ENCODE measurements at regions not wholly inside any gene's neighbourhood (a gene's known extent, or its start where the extent isn't known, plus 50 kb on each side); places are given as distances from the start of the nearest gene placed in this dataset.

DNA sequence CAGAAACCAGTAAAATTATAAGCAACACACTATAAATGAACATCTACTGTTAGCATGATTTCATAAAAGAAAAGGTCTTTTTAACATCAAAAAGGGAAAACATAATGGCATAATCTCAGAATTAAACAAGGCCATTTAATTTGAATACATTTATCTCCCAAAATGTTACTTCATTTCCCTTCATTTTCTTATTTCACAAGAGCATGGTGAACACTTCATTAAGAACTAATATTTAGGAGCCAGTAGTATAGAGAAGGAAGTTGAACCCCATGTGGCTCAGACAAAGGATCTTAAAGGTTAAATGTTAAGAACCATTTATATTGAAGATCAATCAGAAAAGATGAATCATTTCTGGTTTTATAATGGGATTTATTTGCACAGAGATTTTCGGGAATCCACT lies 981.7 kb downstream of the TTLL7 start:
- DNase-seq: no peak

DNA sequence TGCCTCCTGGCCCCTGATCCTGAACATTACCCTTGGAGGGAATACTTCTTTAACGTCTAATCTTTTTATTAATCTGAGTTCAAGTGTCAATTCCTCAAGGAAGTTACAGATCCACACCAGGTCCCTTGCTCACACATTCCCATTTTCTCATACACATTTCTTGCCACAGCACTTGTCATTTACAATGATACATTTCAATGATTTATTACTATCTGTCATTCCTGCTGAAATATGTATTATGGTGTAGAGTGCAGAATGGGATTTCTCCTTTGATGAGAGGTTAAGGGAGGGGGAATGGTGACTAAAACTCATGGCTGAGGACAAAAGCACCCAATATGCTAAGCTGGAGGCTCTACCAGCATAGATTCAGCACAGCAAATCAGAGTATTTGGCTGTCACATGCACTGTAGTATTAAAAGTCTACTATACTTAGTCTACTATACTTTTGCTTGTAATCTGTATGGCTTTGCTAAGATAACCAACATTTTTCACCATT lies 982.5 kb downstream of the TTLL7 start:
- DNase-seq: no peak

DNA sequence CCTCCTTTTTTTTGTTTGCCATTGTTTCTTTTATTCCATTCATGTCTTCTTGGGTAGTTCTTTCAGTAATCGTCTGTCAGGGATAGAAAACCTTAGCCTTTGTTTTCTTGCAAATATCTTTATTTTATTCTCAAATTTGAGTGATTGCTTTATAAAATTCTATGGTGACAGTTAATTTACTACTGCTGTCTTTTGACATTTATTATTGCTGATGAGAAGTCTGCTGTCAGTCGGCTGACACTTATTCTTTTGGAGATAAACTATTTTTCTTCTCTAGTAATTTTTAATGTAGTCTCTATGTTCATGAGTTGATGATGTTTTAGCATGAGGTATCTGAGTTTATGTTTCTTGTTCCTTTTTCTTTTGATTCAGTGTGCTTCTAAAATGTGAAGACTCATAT lies 983.8 kb downstream of the TTLL7 start:
- no peak for DNase-seq

DNA sequence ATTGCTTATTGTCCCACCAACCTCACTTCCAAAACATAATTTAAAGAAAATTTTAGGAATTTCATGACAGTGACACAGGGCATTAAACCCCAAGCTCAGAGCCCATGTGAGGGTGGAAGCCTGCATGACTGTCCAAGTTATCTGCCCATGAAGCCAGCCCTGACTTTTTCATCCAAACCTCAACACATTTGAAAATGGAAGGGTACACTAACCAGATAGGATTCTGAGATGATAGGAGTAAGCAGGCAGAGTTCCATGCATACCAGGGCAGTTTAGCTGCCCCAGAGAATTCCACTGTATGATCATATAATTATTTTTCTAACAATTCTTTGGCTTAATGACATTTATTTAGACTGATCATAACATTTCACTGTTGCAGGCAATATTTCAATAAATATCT lies 986.0 kb downstream of the TTLL7 start:
- DNase-seq: no peak

DNA sequence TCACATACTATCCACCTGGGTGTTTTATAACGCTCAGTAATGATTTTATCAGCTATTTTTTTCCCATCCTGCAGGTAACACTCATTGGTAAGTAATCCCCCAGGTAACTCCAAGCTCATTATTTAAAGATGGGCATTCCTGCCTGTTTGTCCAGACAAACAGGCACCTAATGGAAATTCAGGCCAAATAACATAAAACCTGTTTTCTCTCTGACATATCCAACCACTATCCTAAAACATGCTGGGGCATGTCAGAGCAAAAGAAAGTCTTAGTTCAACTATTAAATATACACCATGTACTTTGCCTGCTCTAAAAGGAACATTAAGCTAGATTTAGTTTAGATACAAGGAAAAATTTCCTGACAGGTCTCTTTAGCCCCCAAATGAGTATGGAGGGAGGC lies 987.7 kb downstream of the TTLL7 start:
- no peak for DNase-seq

DNA sequence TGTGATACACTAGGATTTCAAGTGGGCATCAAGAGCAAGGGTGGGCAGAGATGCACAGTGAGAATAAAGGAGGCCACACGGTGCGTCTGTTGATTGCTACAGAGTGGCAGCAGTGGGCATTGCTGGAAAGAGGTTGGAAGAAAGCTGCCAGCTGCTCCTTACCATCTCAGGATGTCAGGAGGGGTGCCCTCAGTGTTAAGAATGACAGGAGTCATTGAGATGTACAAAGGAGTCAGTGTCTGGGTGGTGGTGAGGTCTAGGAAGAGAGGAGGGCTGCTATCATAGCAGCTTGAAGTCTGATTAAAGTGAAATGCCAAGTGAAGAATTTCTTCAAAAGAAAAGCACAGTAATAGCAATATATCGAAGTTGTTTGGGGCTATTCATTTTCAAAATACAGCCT lies 992.7 kb downstream of the TTLL7 start:
- no peak for DNase-seq

DNA sequence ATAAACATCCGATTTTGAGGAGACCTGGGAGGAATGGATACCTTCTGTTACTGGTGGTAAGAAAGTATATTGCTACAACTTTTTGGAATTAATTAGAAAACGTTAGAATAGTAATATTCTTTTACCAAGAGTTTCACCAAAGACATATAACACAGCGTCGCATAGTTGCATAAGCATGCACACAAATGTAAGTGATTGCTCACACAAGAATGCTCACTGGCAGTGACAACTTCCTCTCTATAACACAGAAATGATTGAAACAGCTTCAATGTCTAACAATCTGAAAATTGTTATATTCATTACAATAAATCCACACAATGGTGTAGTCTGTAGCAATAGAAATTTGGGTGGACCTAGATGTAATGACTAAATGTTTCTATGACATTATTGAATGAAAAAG lies 998.6 kb downstream of the TTLL7 start:
- DNase-seq: no peak

DNA sequence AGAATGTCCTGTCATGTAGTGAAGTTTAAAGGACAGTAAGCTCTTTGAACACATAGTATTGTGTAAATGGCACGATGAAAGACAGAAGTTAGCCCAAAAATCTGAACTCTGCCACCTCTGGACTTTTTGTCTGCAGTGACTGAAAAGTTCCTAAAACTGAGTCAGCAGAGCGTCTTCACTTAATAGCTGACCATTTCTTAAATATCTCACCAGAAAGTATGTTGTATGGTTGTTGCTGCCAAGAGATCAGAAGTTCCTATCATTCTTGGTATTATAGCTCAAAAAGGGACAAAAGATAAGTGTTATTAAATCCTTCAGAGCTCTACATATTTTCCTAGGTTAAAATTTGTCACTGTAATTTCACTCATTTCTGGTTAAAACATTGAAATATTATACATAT lies 1003.0 kb downstream of the TTLL7 start:
- DNase-seq: no peak

DNA sequence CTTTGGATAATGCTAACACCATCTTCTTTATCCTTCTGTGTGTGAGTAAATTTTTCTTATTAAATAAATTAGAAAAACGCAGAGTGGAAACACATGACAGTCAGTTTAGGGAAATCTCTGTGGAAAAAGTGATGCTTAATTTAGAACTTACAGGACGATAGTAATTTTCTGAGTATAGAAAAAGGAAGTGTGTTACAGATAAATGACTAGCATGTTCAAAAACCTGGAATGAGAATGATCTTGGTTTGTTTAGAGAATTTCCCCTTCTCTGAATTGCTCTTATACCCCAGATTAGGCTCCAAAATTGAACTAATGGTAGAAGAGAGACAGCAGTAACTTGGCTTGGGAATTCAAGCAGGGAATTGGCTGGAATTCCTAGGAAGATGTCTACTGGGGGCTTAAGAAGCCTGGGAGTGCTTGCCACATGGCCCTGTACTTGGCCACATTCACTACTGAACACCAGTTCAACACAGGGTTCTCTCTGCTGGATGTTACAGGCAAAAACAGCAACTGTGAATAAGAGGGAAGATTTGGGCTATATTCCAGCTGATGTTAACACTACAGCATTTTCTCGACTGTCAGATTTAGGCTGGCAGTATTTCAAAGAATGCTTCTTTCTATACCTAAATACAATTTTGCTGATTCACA lies 1004.2 kb downstream of the TTLL7 start:
- no peak for DNase-seq

DNA sequence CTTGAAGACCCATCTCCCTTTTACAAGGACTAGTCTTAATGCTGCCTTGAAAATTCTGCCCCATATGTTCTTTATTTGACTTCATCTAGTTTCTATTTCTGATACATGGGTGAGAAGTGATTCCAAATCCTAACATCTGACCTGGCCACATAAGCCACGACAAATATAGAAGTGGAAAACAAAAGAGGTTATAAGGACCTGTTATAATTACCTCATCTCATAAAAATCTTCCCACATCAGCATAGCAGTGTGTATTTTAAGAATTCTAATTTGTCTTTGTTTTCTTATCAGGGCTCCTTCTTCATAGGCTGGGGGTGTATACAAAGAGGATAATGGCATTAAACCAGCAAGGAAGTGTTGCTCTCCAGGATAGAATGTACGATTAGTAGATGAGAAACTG lies 1007.4 kb downstream of the TTLL7 start:
- no peak for DNase-seq

DNA sequence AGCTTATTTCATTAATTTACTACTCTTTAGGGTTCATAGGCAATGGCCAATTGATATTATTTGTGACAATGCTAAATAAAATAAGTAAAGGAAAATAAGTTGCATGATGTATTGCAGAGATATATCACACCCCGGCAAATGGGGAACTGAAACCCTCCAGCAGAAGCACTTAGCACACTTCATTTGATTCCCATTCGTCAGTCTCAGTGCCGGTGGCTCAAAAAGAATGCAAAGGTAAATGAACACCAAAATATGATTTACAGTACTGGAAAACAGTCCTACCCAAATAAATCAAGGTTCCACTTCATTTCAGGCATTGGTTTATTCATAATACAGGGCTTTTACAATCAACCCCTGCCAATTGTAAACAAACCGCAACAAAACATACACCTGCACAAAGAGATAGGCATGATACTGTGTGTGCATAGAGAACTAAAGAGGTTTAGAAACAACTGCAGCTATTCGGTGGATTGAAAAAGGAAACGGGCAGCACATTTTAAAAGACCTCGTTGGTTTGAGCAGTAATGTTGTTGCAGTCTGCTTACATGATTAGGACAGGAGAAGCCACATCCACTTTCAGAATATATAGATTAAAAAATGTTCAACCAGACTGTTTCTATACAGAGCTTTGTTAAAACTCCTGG lies 1019.2 kb downstream of the TTLL7 start:
- DNase-seq: no peak

DNA sequence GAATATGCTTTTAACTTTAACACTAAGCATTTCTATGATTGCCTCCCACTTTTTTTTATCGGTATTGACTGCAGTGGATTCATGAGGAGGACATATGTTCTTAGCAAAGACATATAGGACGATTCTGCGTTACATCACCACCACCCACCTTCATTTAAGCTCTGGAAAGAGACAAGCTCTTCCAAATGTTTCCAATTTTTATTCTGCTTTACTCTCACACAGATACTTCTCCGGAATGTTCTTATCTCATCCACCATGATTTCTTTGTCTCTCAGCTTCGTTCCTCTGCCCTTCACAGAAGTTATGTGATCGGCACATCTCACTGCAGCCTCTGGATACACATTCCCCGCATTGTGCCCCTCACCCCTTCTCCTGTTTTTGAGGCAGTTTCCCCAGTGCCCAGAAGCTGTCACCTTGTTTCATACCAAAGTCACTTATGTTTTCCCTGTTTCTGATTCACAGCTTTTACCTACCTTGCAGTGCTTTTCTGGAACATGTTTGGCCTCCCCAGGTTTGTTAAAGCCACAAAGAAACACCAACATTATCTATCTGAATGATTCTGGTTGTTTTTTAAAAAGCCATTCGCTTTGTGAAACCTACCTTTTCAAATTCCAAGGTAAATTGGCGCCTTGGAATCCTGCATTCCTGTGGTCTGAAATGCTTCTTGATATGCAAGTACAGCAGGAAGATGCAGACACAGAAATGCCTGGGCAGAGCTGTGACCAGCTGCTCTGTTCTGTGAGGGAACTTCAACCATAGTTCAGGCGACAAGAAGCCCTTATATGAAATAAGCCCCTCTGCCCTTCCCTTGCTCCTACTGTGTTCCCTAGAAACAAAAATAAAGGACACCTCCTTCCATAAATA lies 1020.2 kb downstream of the TTLL7 start:
- DNase-seq: no peak

DNA sequence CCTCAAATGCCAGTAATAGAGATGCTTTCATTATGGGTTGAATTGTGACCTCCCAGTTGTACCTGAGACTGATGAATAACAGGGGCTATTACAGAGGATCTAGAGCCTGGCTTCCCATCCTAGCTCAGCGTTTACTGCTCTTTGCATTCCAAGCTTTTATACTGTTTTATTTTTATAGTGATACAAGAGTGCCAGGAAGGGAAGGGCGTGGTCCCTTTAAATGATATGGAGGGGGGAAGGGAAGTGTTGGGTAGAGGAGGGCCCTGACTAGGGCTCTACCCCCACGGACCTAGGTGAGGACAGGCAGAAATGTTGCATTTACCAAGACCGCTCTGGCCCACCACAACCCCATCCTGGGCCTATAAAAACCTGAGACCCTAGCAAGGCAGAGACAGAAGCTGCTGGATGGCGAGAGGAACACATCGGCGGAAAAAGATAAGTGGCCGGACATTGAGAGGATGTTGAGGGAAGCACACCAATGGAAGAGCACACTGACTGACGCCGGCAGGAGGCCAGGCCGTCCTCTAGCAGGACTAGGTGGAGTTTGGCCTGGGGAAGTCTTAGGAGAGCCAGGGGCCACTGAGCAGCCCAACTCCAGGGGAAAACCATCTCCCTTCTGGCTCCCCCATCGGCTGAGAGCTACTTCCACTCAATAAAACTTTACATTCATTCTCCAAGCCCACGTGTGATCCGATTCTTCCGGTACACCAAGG lies 1025.9 kb downstream of the TTLL7 start:
- no peak for DNase-seq

DNA sequence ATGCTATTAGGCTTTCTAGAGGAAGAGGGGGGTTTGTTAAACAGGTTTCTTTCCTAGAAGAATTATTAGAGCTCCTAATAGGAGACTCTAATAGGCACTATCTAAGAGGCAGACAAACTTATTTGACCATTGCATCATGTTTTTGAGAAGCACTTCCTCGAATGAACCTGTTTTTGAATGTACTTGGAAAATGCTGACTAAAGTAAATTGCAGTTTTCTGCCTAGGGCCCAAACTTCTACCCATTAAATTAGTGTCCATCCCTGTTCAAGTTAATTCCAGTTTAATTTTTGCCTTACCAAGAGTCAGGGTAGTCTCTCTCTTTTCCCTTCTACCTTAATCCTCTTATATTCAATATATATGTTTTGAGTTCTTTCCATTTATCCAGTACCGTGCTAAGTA lies 1029.6 kb downstream of the TTLL7 start:
- no peak for DNase-seq

DNA sequence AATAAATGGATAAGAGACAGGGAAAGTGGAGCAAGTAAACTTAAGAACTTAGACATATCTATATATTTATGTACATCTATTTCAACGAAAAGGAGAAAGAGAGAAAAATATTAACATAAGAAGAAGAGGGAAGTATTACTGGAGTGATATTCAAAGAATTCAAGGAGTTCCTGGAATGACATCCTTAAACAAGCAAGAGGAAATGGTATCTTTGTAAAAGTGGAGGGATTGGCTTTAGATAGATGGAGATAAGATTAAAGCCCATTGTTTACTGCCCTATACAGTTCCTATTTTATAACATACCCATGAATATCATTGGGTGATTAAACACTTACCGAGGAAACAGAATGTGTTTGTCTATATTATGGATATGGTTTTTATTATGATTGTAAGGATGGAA lies 1036.3 kb downstream of the TTLL7 start:
- no peak for DNase-seq

DNA sequence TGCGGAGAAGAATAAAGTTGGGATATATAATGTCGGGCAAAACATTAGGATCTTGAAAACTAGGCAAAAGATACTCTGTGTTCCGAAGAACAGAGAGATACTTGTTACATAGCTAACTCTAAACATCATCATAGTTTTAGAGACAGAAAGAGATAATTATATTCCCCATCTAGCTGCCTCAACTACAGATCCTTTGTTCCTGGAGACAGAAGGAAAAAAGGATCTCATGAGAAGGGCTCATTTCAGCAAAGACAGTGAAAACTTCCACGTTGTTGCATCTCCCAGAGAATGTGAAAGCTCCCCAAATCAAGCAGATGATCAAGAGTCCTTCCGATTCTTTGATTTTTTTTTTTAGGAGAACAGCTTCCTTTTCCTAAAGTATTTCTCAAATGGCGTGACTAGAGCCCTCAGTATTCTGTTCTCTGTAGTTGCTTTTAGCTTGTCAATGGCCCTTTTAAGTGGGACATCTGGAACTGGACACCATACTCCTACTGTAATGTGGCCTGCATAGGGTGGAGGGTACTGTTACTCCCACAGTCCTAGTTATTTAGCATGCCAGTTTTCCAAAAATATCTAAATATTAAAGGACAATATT lies 1048.2 kb downstream of the TTLL7 start:
- DNase-seq: no peak

DNA sequence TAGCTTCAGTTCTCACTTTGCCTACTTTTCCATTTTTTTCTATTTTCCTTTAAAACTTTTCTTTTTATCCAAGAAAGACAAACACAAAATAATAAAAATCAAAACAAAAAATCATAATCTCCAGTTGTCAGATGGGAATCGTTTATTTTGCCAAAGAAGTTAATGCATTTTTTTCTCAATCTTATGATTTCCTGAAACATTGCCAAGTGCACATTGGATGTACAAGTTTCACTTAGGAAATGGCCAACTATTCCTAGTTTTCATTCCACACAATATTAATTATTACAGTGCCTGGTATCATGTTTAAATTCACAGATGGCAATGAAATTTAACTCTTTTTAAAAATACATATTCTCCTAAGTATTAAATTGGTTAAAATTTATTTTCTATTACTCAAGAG lies 1050.5 kb downstream of the TTLL7 start:
- DNase-seq: no peak

DNA sequence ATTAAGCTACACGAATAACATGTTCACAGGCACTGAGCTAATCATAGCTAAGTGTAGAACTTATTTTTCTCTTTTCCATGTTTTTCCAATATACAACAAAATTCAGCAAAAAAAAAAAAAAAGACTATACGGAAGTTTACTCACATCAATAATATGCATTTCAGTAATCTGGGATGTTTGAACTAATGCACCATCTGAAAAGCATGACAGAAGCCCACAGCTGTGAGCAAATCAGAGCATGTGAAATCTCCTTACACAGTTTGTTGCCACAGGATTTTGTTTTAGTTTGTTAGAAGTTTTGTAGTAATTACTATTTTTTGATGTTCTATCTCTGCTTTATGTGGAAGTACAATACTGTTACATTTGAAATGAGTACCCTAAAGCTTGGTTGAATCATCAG lies 1051.7 kb downstream of the TTLL7 start:
- no peak for DNase-seq

DNA sequence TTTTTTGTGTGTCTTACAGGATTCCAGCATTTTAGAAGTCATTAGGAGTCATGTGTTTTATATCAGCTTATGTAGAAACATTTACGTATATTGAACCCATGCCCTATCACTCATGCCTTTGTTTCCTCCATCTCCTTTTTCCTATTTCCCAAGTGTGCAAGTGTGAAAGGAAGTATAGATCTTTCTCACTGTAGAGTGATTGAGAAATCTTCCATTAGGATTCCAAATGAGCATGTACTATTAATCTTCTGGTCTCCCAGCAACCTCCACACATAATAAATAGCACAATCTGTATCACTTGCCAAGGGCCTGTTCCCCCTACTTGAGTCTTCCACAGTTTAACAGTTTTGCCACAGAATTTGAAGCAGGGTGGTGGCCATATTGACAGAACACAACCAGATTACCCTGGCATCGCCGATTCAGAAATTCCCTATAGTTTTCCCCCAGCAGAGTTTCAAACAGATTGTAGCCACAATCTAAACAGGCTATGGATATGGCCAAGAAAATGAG lies 1052.8 kb downstream of the TTLL7 start:
- no peak for DNase-seq

DNA sequence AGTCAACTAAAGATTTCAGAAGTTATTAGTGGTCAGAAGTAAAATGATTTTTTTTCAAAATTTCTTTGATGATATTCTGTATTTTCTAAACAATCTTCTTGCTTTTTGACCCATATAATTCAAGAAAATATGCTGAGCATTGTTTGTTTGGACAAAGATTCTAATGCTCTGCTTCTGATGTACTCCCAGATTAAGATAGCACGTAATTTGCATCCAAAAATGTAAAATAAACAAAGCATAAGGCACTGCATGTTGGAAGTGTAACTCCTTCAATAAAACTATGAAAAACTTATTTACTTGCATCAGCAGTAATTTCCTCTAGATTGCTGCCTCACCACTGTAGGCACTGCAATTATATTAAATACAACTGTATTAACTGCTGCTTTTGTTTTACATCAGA lies 1054.1 kb downstream of the TTLL7 start:
- no peak for DNase-seq

DNA sequence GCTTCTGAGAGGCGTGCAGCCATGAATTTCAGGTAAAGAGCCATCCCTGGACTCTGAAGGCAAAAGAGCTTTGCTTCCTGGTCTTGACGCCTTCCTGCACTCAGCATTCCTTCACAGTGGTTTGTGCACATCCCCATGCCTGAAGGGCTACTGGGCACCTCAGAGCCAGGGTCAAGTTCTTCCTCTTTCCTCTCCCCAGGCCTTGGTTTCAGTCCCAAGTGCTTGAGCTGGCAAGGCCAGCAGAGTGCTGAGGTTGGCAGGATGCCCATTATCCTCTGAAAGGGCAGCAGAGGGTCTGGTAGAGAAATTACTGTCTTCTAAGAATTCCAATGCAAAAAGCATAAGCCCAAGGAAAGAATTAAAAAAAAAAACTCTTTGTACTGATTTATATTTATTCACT lies 1064.9 kb downstream of the TTLL7 start:
- no peak for DNase-seq

DNA sequence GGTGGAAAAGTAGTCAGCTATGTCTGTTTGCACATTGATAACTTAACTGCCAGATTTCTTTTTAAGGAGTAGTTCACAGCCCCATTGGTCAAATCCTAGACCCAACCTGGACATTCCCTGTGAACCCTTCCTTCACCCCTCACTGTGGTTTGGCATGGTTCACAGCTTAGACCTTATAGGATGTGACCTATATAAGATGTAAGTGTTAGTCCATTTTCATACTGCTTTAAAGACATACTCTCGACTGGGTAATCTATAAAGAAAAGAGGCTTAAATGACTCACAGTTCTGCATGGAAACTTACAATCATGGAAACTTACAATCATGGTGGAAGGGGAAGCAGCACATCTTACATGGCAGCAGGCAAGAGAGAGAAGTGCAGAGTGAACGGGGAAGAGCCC lies 1066.2 kb downstream of the TTLL7 start:
- DNase-seq: no peak

DNA sequence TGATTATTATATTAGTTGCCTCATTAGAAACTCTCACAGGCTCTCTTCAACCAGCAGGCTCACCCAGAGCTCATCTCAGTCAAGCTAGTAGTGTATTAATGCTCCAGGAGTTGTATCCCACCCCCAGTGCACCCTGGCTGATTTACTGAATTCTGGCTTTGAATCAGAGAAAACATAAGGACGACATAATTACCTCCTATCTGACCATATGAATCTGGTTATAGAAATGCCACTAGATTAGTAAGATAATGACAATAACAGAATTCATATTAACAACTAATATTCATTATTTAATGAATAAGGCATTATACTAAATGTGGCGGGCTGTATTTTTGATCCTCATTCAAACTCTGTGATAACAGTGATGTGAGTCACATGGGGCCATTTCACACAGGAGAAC lies 1066.7 kb downstream of the TTLL7 start:
- no peak for DNase-seq
